HL-60 (cell line): ENCODE measurements at regions not wholly inside any gene's neighbourhood (a gene's known extent, or its start where the extent isn't known, plus 50 kb on each side); places are given as distances from the start of the nearest gene placed in this dataset.

ENCODE experiments used
- DNase-seq, 2 experiments: peaks; one replicate each; pipeline ENCODE4 v3.0.0-alpha.2; 2010 to 2020; ENCODE audit warnings: low read depth in 1 of 2, low spot score in 1 of 2
- H3K27ac ChIP-seq: fragments of 250-450 bp; sonication (Bioruptor Pico); replicated peaks from 2 replicates; pipeline ENCODE4 v1.5.1; 2020; ENCODE audit warnings: mild to moderate bottlenecking, moderate library complexity
- H3K27me3 ChIP-seq: fragments of 250-450 bp; sonication (Bioruptor Pico); 2 replicates; pipeline ENCODE4 v1.5.1; 2021; ENCODE audit warnings: mild to moderate bottlenecking, moderate library complexity; ENCODE audit not compliant: insufficient read depth, poor library complexity, severe bottlenecking
- H3K4me3 ChIP-seq: replicated peaks from 2 replicates; pipeline ENCODE4 v1.5.1; 2011; ENCODE audit warnings: mild to moderate bottlenecking, control low read depth, low read length; ENCODE audit not compliant: insufficient read depth
- GABPA ChIP-seq: IDR thresholded peaks from 2 replicates; pipeline ENCODE4 v1.6.1; 2012; ENCODE audit warnings: low read depth
- POLR2AphosphoS5 ChIP-seq: IDR thresholded peaks from 2 replicates; pipeline ENCODE4 v1.6.1; 2012; ENCODE audit warnings: low read depth
- REST ChIP-seq: IDR thresholded peaks from 2 replicates; pipeline ENCODE4 v1.6.1; 2012; ENCODE audit warnings: low read depth; ENCODE audit not compliant: insufficient replicate concordance
- SPI1 ChIP-seq: IDR thresholded peaks from 2 replicates; pipeline ENCODE4 v1.6.1; 2012; ENCODE audit warnings: low read depth, mild to moderate bottlenecking, borderline replicate concordance
- TF ChIP-seq, protein P1 (sequence below): IDR thresholded peaks from one replicate; pipeline ENCODE4 v1.5.1; 2011; ENCODE audit warnings: low read length, control low read depth, inconsistent platforms; ENCODE audit not compliant: insufficient read depth

DNA sequence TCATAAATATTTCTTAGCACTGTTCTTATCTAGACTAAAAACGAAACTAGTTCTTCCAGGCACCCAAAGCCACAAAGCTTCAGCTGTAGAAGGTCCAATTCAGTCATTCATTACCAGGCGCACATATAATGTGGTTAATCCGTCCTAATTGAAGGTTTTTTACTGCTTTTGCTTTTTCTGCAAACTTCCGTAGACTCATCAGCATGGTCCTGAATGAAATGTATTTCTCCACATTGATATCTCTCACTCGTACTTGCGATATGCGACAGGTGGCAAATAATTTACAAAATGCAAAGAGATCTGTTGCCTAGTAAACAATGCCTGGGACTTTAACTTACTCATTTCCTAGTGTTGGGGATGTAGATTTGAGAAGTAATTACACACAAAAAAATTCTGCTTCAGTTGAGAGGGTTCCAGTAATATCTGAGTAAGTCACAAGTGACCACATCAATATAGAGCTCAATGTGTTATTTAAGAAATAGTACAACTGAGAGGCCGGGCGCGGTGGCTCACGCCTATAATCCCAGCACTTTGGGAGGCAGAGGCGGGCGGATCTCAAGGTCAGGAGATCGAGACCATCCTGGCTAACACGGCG lies 75.0 kb upstream of the MBNL1 start:
- DNase-seq: peak in 1 of 2 experiments; percentile 17
- Histone ChIP-seq H3K4me3 (peak overlapping the region; percentile 29), H3K27me3 (no peaks in the 10 kb centered on the region), H3K27ac (peak overlapping the region; percentile 91)
- TF ChIP-seq, protein P1, sequence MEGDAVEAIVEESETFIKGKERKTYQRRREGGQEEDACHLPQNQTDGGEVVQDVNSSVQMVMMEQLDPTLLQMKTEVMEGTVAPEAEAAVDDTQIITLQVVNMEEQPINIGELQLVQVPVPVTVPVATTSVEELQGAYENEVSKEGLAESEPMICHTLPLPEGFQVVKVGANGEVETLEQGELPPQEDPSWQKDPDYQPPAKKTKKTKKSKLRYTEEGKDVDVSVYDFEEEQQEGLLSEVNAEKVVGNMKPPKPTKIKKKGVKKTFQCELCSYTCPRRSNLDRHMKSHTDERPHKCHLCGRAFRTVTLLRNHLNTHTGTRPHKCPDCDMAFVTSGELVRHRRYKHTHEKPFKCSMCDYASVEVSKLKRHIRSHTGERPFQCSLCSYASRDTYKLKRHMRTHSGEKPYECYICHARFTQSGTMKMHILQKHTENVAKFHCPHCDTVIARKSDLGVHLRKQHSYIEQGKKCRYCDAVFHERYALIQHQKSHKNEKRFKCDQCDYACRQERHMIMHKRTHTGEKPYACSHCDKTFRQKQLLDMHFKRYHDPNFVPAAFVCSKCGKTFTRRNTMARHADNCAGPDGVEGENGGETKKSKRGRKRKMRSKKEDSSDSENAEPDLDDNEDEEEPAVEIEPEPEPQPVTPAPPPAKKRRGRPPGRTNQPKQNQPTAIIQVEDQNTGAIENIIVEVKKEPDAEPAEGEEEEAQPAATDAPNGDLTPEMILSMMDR: no peak
- TF ChIP-seq GABPA (no peak), REST (no peak), SPI1 (no peak), POLR2AphosphoS5 (no peak)

DNA sequence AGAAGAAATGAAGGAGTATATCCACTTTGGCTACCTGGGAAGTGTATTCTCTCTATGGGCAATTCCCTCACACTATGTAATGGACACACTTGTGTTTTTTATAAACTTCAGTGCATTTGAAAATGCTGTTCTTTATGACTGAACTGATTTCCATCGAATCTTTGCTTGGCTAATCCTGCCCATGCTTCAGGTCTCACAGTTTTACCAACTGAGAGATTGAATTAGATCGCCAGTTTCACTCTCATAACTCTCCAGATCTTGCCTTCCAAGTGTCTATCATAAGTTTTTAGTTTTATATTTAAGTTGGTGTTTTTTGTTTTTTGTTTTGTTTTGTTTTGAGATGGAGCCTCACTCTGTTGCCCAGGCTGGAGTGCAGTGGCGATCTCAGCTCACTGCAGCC lies 73.5 kb upstream of the MBNL1 start:
- DNase-seq: no peak
- H3K27me3 ChIP-seq: no peaks in the 10 kb centered on the region
- no peak for TF ChIP-seq POLR2AphosphoS5
- TF ChIP-seq, protein P1: no peak
- no peak for TF ChIP-seq GABPA
- TF ChIP-seq REST: no peak
- TF ChIP-seq SPI1: no peak
- H3K4me3 ChIP-seq: no peak overlapping the region
- H3K27ac ChIP-seq: peak overlapping the region; percentile 91

GRCh38 chr3:152196782-152197181 lies 71.9 kb upstream of the MBNL1 start:
- Histone ChIP-seq H3K27ac (peak overlapping the region; percentile 91), H3K27me3 (no peaks in the 10 kb centered on the region), H3K4me3 (no peak overlapping the region)
- no peak for DNase-seq
- TF ChIP-seq, protein P1: no peak
- TF ChIP-seq GABPA (no peak), REST (no peak), SPI1 (no peak; the same call in 1 of the 2 replicates), POLR2AphosphoS5 (no peak)
